KMS-11 (cell line): ENCODE measurements at regions not wholly inside any gene's neighbourhood (a gene's known extent, or its start where the extent isn't known, plus 50 kb on each side); places are given as distances from the start of the nearest gene placed in this dataset.

Experiments
- H2AFZ ChIP-seq: fragments of 200-600 bp; sonication (generic); 2 replicates; pipeline ENCODE4 v1.6.1; 2016; ENCODE audit warnings: antibody characterized with exemption, mixed run types, low read depth
- H3K27ac ChIP-seq: fragments of 200-600 bp; sonication (generic); 2 replicates; pipeline ENCODE4 v1.6.1; 2016; ENCODE audit warnings: mild to moderate bottlenecking, mixed run types
- H3K27me3 ChIP-seq: fragments of 200-600 bp; sonication (generic); 2 replicates; pipeline ENCODE4 v1.6.1; 2017; ENCODE audit warnings: mild to moderate bottlenecking, low read depth, mixed run types, moderate library complexity; ENCODE audit not compliant: insufficient read depth
- H3K36me3 ChIP-seq: fragments of 200-600 bp; sonication (generic); 2 replicates; pipeline ENCODE4 v1.6.1; 2017; ENCODE audit warnings: mild to moderate bottlenecking, mixed run types; ENCODE audit not compliant: insufficient read depth
- H3K4me1 ChIP-seq: fragments of 200-600 bp; sonication (generic); 2 replicates; pipeline ENCODE4 v1.6.1; 2016; ENCODE audit warnings: mild to moderate bottlenecking, low read depth, mixed run types; ENCODE audit not compliant: poor library complexity, severe bottlenecking
- H3K4me2 ChIP-seq: fragments of 200-600 bp; sonication (generic); 2 replicates; pipeline ENCODE4 v1.7.0; 2016; ENCODE audit warnings: mild to moderate bottlenecking, mixed run types
- H3K4me3 ChIP-seq: fragments of 200-600 bp; sonication (generic); IDR thresholded peaks from 2 replicates; pipeline ENCODE4 v1.6.1; 2017; ENCODE audit warnings: low read depth, low read length, mixed read lengths; ENCODE audit not compliant: insufficient read depth
- H3K79me2 ChIP-seq: fragments of 200-600 bp; sonication (generic); 2 replicates; pipeline ENCODE4 v1.6.1; 2016; ENCODE audit warnings: low read depth, mixed run types; ENCODE audit not compliant: insufficient read depth
- H3K9ac ChIP-seq: fragments of 200-600 bp; sonication (generic); 2 replicates; pipeline ENCODE4 v1.6.1; 2016; ENCODE audit warnings: mild to moderate bottlenecking, mixed run types
- H4K20me1 ChIP-seq: fragments of 200-600 bp; sonication (generic); 2 replicates; pipeline ENCODE4 v1.6.1; 2016; ENCODE audit warnings: mild to moderate bottlenecking, mixed run types; ENCODE audit not compliant: insufficient read depth
- TF ChIP-seq, protein P1 (sequence below): fragments of 200-600 bp; sonication (generic); conservative IDR thresholded peaks from 2 replicates; pipeline ENCODE4 v1.6.1; 2017; ENCODE audit warnings: low read depth, mild to moderate bottlenecking, antibody characterized with exemption, low read length, moderate library complexity, mixed read lengths

DNA sequence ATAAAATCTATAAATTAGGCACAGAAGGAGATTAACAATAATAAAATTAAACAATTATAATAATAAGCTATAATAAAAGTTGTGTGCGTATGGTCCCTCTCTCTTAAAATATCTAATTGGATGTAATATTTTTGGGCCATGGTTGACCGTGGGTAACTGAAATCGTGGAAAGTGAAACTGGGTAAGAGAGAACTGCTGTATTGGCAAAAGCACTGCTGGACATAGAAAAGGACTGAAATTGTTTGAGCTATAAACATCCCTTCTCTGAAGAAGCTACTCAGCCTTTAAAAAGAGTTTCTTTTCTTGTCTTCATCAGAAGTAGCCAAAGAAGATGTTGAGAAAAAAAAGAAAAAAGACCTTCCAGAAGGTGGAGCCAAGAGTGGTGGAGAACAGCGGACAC, 379.4 kb downstream of the ZNF521 start:
- no peak overlapping the region for H3K4me2 ChIP-seq
- H3K27me3 ChIP-seq, result no peaks in the 10 kb centered on the region

GRCh38 chr18:24974431-24974830, 377.5 kb downstream of the ZNF521 start:
- H3K4me1 ChIP-seq, result no peaks in the 10 kb centered on the region
- no peak overlapping the region for H3K9ac ChIP-seq
- no peaks in the 10 kb centered on the region for H3K27me3 ChIP-seq
- no peak overlapping the region for H2AFZ ChIP-seq
- TF ChIP-seq, protein P1, sequence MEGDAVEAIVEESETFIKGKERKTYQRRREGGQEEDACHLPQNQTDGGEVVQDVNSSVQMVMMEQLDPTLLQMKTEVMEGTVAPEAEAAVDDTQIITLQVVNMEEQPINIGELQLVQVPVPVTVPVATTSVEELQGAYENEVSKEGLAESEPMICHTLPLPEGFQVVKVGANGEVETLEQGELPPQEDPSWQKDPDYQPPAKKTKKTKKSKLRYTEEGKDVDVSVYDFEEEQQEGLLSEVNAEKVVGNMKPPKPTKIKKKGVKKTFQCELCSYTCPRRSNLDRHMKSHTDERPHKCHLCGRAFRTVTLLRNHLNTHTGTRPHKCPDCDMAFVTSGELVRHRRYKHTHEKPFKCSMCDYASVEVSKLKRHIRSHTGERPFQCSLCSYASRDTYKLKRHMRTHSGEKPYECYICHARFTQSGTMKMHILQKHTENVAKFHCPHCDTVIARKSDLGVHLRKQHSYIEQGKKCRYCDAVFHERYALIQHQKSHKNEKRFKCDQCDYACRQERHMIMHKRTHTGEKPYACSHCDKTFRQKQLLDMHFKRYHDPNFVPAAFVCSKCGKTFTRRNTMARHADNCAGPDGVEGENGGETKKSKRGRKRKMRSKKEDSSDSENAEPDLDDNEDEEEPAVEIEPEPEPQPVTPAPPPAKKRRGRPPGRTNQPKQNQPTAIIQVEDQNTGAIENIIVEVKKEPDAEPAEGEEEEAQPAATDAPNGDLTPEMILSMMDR, result no peak
- no peaks in the 10 kb centered on the region for H3K36me3 ChIP-seq
- H3K79me2 ChIP-seq, result no peaks in the 10 kb centered on the region
- H4K20me1 ChIP-seq, result no peaks in the 10 kb centered on the region
- no peak overlapping the region for H3K4me2 ChIP-seq
- H3K27ac ChIP-seq, result no peak overlapping the region
- H3K4me3 ChIP-seq, result no peak overlapping the region

More for the DNA sequence above, 379.4 kb downstream of the ZNF521 start:
- no peaks in the 10 kb centered on the region for H4K20me1 ChIP-seq
- H3K9ac ChIP-seq, result no peak overlapping the region
- no peak overlapping the region for H3K4me3 ChIP-seq
- H3K36me3 ChIP-seq, result no peaks in the 10 kb centered on the region
- H3K27ac ChIP-seq, result no peak overlapping the region
- TF ChIP-seq, protein P1, result no peak
- H3K4me1 ChIP-seq, result no peaks in the 10 kb centered on the region
- H3K79me2 ChIP-seq, result no peaks in the 10 kb centered on the region
- H2AFZ ChIP-seq, result no peak overlapping the region

DNA sequence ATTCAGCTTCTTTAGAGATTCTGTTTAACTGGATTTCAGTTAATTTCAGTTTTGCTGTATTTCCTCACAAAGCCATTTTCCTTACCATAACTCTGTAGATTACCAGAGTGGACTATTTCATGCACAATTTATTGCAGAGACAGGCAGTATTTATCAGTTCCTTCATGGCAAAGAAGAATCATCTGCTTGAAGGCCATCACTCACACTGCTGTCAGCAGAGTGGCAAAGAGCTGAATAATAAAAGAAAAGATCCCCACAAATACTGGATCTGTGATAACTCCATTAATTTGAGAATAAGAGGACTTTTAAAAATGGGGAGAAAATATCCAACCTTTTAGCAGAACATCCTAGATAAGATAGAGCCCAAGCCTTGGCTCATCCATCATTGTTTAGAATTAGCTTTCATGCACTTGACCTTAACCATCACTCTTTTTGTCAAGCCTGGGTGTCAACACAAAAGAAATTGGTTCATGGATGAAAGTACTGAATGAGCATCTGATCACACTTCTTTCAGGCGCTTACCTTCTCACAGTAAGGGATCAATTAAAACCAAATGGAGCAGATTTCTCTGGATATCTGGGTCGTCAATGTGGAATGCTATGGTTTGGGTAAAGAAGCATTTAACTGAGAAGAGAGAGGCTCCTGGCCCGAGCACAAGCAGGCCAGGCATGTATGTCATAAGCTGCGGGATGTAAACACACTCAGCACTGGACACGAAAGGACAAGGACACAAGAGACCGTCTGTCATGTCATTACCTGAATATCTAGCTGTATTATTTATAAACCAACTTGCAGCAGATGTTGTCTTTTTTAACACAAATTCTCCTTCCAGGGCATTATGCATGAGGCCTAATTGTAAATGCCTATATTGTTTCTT, 376.2 kb downstream of the ZNF521 start:
- Histone ChIP-seq H3K4me3 (no peak overlapping the region), H4K20me1 (no peaks in the 10 kb centered on the region), H3K4me2 (no peak overlapping the region), H3K36me3 (no peaks in the 10 kb centered on the region), H3K79me2 (no peaks in the 10 kb centered on the region), H3K4me1 (no peaks in the 10 kb centered on the region), H3K9ac (no peak overlapping the region), H3K27me3 (no peaks in the 10 kb centered on the region), H2AFZ (no peak overlapping the region), H3K27ac (no peak overlapping the region)
- TF ChIP-seq, protein P1, result no peak

DNA sequence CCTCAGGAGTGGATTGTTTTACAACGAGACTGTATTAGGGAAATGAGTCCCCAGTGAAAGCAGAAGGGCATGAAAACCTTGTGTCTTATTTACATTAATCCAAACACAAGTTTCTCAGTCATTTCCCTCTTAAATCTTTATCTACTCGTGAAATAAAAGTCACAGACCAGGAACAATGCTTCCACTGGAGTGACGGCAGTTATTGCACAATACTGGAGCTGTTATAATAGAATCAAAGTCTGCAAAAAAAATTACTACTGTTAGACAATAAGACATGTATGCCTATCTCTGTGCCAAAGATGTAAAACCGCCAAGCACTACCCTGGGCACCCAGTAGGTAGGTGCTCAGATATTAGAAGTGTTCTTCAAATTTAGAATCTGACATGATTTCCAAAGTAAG, 375.5 kb downstream of the ZNF521 start:
- no peaks in the 10 kb centered on the region for H3K79me2 ChIP-seq
- no peaks in the 10 kb centered on the region for H3K4me1 ChIP-seq
- H3K36me3 ChIP-seq, result no peaks in the 10 kb centered on the region
- H3K9ac ChIP-seq, result no peak overlapping the region
- no peak overlapping the region for H3K4me3 ChIP-seq
- no peak overlapping the region for H3K4me2 ChIP-seq
- no peak overlapping the region for H2AFZ ChIP-seq
- TF ChIP-seq, protein P1, result no peak
- no peak overlapping the region for H3K27ac ChIP-seq
- H3K27me3 ChIP-seq, result no peaks in the 10 kb centered on the region
- no peaks in the 10 kb centered on the region for H4K20me1 ChIP-seq
